Body of pancreas (tissue), 4 donors: ENCODE measurements at regions not wholly inside any gene's neighbourhood (a gene's known extent, or its start where the extent isn't known, plus 50 kb on each side); places are given as distances from the start of the nearest gene placed in this dataset.

Source experiments
- POLR2A ChIP-seq, 3 donors: fragments of 450-650 bp; IDR thresholded peaks; one replicate each; pipeline ENCODE4 v1.6.1; 2016; ENCODE audit warnings: antibody characterized with exemption in 3 of 3, mild to moderate bottlenecking in 2 of 3
- TF ChIP-seq, protein P1 (sequence below), 7 experiments: fragments of 450-650 bp in 4 of 7; fragments of 200-600 bp in 3 of 7; sonication (generic) in 3 of 7; IDR thresholded peaks; one replicate each; pipeline ENCODE4 v1.5.1; 2016 to 2019; ENCODE audit warnings: antibody characterized with exemption in 7 of 7

DNA sequence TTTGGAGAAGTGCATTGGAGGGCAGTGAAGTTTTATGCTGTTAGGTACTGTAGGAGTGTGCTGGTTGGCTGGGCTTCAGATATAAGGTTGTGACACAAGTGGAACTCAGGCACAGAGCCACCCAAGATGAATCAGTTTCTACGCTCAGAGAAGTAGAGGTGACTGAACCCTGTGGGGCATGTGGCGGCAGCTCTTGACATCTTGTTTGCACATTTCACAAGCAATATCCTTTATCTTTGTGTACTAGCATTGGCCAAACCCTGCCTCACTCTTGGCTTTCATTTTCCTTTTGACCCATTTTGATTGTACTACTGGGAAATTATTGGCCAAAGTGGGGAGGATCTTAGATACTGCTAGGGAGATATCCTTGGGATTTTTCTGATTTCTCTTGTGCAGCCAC lies 110.0 kb downstream of the PSAT1 start:
- TF ChIP-seq, protein P1, sequence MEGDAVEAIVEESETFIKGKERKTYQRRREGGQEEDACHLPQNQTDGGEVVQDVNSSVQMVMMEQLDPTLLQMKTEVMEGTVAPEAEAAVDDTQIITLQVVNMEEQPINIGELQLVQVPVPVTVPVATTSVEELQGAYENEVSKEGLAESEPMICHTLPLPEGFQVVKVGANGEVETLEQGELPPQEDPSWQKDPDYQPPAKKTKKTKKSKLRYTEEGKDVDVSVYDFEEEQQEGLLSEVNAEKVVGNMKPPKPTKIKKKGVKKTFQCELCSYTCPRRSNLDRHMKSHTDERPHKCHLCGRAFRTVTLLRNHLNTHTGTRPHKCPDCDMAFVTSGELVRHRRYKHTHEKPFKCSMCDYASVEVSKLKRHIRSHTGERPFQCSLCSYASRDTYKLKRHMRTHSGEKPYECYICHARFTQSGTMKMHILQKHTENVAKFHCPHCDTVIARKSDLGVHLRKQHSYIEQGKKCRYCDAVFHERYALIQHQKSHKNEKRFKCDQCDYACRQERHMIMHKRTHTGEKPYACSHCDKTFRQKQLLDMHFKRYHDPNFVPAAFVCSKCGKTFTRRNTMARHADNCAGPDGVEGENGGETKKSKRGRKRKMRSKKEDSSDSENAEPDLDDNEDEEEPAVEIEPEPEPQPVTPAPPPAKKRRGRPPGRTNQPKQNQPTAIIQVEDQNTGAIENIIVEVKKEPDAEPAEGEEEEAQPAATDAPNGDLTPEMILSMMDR (IDR thresholded peaks at IDR 0.05), result no peak
- no peak for TF ChIP-seq POLR2A (IDR thresholded peaks at IDR 0.05)
